GM19468 (cell line): ENCODE measurements at regions not wholly inside any gene's neighbourhood (a gene's known extent, or its start where the extent isn't known, plus 50 kb on each side); places are given as distances from the start of the nearest gene placed in this dataset.

Experiments used
- ATAC-seq: cut with Tn5 transposase; IDR thresholded peaks from one replicate; pipeline ENCODE4 v1.9.1; 2021; ENCODE audit warnings: mild to moderate bottlenecking, moderate library complexity, moderate number of reproducible peaks; ENCODE audit not compliant: unreplicated experiment; ENCODE audit errors: extremely low read depth

DNA sequence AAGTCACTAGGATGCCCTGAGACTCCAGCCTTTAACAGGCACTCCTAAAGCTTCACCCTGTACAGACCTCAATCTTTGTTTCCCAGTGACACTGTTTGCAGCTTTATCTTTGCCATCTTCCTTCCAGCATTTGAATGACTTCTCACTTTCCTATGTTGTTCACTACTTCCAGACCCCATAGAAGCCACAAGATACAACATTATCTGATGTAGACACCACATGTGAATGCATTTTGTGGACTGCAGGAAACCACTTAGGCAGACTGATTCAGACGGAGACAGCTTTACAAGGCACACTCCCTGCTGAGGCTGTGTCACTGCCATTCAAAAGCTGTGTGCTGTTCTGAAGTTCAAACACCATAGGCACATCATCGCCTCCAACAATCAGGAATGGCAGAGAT is 67.3 kb upstream of the SPATS2L start:
- no peak for ATAC-seq

DNA sequence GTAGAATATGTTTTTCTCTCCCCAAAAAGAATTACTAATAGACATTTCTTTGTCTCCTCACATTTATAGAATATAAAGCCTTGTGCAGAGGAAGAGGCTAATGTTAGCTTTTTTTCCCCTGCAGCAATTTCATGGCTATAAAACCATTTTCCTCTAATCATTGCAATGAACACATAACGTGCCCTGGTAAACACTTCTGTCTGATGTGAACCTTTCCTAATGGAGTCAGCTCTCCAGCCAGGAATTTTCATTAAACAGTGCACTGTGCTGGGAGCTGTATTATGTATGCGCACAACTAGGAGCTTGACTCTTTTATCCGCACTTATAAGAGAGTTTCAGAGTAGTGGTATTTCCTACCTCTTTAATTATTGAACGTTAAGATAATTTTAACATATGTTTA is 63.9 kb upstream of the SPATS2L start:
- no peak for ATAC-seq

DNA sequence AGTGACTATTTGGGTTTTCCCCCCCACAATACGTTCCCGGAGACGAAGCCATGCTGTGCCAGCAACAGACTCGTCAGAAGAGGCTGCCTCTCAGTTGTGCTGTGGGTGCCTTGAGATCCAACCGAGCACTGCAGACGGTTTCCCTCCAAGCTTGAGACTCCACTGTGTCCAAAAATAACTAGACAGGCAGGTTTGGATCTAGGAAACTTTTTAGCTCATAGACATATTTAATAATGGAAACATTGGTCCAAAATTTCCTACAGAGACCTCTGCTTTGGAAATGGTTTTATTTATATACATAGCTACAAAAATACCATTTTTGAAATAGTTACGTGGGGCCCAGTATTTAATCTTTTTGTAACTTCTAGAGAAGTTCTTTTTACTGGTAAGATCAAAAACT is 63.1 kb upstream of the SPATS2L start:
- no peak for ATAC-seq

DNA sequence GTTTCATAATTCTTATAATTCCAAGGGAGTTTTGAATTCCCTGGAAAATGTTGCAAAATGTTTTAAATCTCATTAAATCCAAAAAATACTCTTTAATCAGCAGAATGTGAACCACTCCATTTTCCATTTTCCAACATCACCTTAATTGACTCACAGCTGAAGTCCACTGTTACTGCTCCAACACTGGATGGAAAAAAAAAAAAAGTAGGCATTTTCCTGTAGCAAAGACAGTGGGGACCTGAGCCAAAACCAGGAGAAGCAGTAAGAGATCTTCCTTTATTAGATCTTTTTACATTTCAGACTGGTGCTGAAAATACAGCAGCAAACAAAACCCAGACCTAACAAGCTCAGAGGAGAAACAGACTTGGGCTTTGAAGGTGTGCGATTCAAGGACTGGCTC is 62.4 kb upstream of the SPATS2L start:
- no peak for ATAC-seq

DNA sequence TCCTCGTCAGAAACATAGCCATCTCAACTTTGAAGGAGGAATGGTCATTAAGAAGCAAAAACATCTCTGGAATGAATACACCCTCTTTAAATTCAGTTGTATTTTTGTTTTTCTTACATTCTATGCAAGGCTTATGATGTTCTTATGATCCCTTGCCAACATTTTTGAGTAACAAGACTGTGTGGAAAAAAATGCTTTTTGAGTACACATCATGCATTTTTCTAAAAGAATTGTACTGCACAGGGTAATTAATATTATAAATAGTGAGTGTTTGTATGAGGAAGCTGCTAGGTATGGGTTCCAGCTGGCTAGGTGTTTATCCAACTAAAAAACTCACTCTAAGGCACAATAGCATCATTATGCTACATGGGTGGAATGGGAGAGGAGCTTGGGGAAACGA is 59.0 kb upstream of the SPATS2L start:
- ATAC-seq = no peak

DNA sequence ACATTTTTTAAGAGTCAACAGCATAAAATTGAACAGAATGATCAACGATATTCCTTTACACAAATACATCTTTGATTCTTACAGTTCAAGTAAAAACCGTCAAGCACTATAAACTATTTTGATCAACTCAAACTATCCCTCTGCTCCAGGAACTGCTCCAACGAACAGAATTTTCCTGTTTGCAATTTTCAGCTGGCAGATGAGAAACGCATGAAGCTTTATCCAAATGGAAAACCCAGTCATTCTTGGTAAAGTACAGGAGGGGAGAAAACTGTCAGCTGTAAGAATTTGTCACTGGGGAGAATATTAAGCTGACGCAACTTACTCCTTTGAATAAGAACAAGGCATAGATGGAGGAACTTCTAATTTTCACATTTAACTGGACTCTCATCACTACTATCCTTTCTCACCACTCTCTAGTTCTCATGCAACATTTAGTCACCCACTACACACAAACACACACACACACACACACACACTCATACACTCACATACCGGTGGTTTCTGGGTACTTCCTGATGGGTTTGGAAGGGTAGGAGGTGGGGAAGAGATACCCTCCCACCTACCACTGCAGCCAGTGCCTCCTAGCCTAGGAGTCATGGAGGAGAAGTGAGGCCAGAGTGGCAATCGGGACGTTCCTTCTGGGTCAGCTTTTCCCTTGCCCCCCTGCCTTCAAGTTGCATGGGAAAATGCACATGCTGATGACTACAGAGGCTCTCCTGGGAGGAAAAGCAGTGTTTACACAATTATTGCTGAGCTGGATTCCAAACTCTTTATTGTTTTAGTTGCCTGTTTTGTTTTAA is 54.0 kb upstream of the SPATS2L start:
- no peak for ATAC-seq

DNA sequence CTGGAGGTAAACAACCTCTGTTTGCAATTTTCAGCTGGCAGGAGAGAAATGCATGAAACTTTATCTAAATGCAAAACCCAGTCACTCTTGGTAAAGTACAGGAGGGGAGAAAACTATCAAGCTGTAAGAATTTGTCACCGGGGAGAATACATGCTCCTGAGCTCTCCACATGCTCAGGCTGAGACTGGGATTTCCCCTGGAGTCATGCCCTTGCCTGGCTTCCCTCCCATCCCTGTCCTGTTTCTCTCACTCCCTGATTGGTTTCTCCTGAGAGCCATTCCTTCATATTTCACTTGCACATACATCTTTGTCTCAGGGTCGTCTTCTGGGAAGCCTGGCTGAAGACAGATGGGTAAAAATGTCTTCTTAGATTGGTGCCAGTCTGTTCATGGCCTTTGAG is 52.9 kb upstream of the SPATS2L start:
- ATAC-seq = no peak

DNA sequence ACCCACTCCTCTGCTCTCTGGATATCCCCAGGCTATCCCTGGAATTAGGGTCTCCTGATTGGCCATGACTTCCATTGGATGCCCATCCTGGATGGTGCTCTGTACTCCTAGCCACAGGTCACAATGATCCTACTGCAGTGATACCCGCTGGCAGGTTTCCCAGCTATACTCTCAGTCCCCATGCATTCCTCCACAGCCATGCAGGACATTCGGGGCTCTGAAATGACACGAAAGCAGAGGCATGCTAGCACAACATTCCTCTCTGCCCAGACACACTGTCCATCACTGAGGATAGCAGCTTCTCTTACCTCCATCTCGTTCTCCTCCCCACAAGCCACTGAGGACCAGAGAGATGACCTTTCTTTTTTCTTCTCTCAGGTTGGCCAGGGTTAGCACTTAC is 51.7 kb upstream of the SPATS2L start:
- ATAC-seq = no peak

DNA sequence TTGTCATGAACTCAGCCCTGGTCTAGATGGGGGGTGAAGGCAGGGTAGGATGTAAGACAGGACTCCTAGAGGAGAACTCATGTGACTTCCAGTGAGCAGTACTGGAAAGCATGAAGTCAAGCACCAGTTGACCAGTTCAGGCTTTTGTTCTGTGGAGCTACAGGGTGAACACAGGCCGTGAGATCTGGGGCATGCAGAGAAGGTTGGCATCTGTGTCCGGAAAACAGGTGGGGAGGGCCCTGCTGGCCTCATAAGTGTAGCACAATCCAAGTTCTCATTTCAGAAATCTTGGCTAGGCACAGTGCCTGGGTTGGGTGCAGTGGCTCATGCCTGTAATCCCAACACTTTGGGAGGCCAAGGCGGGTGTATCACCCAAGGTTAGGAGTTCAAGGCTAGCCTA is 50.9 kb upstream of the SPATS2L start:
- ATAC-seq = no peak
